Mammary epithelial cell (primary cell): ENCODE measurements at regions not wholly inside any gene's neighbourhood (a gene's known extent, or its start where the extent isn't known, plus 50 kb on each side); places are given as distances from the start of the nearest gene placed in this dataset.

Source experiments
- CTCF ChIP-seq, 2 donors: IDR thresholded peaks in 1 of 2; conservative IDR thresholded peaks in 1 of 2; 2 replicates each; pipeline ENCODE4 v1.5.1; 2011 to 2012; ENCODE audit warnings: inconsistent platforms in 2 of 2, low read length in 2 of 2, mild to moderate bottlenecking in 2 of 2, control low read depth in 1 of 2, low read depth in 1 of 2; ENCODE audit not compliant: insufficient read depth in 1 of 2; ENCODE audit errors: extremely low read depth in 1 of 2
- EZH2 ChIP-seq: IDR thresholded peaks from 2 replicates; pipeline ENCODE4 v1.6.1; 2012; ENCODE audit warnings: low read length, inconsistent platforms, borderline replicate concordance

GRCh38 chr13:99892866-99893504 lies 78.6 kb downstream of the ZIC5 start:
- TF ChIP-seq CTCF (conservative IDR thresholded peaks at IDR 0.05 in 1 of 2, IDR thresholded peaks at IDR 0.05 in 1 of 2; ENCODE audit: extremely low read depth in 1 of 2, insufficient read depth in 1 of 2, low read depth in 1 of 2, low read length in 2 of 2) (no peak), EZH2 (no peak)
